ENCODE measurements at regions not wholly inside any gene's neighbourhood (a gene's known extent, or its start where the extent isn't known, plus 50 kb on each side); places are given as distances from the start of the nearest gene placed in this dataset.
A peak's percentile ranks its signal among the peaks of the same experiment; 100 is the strongest.
"Not testable (repeated sequence)": the region's sequence is repeated elsewhere in the genome, so short reads cannot be mapped to it uniquely, and the experiment has no call there.

- intact Hi-C loops (cut with DNase I): no loop called here
- DNase-seq: no peak
These were observed 1066.0 kb upstream of the CELF2 start for GRCh38 chr10:9951481-9952257.

- DNase-seq: no peak
- intact Hi-C loops (cut with DNase I): no loop called here
These were observed 1060.3 kb upstream of the CELF2 start for GRCh38 chr10:9957351-9957750.

- intact Hi-C loops (cut with DNase I): not testable (repeated sequence)
These were observed 1059.8 kb upstream of the CELF2 start for GRCh38 chr10:9957876-9958275.

GRCh38 chr10:9965341-9965740 is 1052.3 kb upstream of the CELF2 start:
- intact Hi-C loops (cut with DNase I): no loop called here
- DNase-seq: no peak

More at GRCh38 chr10:9957876-9958275, 1059.8 kb upstream of the CELF2 start:
- DNase-seq: not testable (repeated sequence)

GRCh38 chr10:9986786-9987185 is 1030.9 kb upstream of the CELF2 start:
- intact Hi-C loops (cut with DNase I): no loop called here
- DNase-seq: no peak

- no peak for DNase-seq
- intact Hi-C loops (cut with DNase I): no loop called here
These were observed 1030.5 kb upstream of the CELF2 start for GRCh38 chr10:9987197-9987596.

- DNase-seq: peak in 3 of 10 donors; percentile 17 to 65 (median 64)
- intact Hi-C loops (cut with DNase I): no loop called here
These were observed 1025.0 kb upstream of the CELF2 start for GRCh38 chr10:9992661-9993060.

- intact Hi-C loops (cut with DNase I): no loop called here
- DNase-seq: no peak
These were observed 1023.5 kb upstream of the CELF2 start for GRCh38 chr10:9994131-9994530.

GRCh38 chr10:9999627-10000026 is 1018.0 kb upstream of the CELF2 start:
- intact Hi-C loops (cut with DNase I): no loop called here
- peak in 4 of 10 donors; percentile 11 to 64 (median 40) for DNase-seq

GRCh38 chr10:10007957-10008356 is 1009.7 kb upstream of the CELF2 start:
- DNase-seq: peak in 6 of 10 donors; percentile 14 to 91 (median 55)
- intact Hi-C loops (cut with DNase I): no loop called here

- no peak for DNase-seq
- intact Hi-C loops (cut with DNase I): no loop called here
These were observed 1007.3 kb upstream of the CELF2 start for GRCh38 chr10:10010397-10010796.

GRCh38 chr10:10014846-10015245 is 1002.8 kb upstream of the CELF2 start:
- DNase-seq: no peak
- intact Hi-C loops (cut with DNase I): no loop called here

- intact Hi-C loops (cut with DNase I): no loop called here
- DNase-seq: no peak
These were observed 1000.0 kb upstream of the CELF2 start for GRCh38 chr10:10017716-10018115.

GRCh38 chr10:10020945-10021344 is 996.7 kb upstream of the CELF2 start:
- DNase-seq: no peak
- intact Hi-C loops (cut with DNase I): no loop called here

- DNase-seq: no peak
- intact Hi-C loops (cut with DNase I): no loop called here
These were observed 984.7 kb upstream of the CELF2 start for GRCh38 chr10:10032991-10033390.

GRCh38 chr10:10038348-10038747 is 979.3 kb upstream of the CELF2 start:
- intact Hi-C loops (cut with DNase I): no loop called here
- DNase-seq: no peak

GRCh38 chr10:10039595-10039994 is 978.1 kb upstream of the CELF2 start:
- DNase-seq: no peak

GRCh38 chr10:10043083-10043482 is 974.6 kb upstream of the CELF2 start:
- no peak for DNase-seq
- intact Hi-C loops (cut with DNase I): no loop called here

More at GRCh38 chr10:10039595-10039994, 978.1 kb upstream of the CELF2 start:
- intact Hi-C loops (cut with DNase I): no loop called here

- intact Hi-C loops (cut with DNase I): no loop called here
- DNase-seq: peak in 2 of 10 donors; percentile 62 to 64
These were observed 972.5 kb upstream of the CELF2 start for GRCh38 chr10:10044922-10045764.

GRCh38 chr10:10045765-10046028 is 972.0 kb upstream of the CELF2 start:
- peak in 1 of 10 donors; percentile 56 for DNase-seq

GRCh38 chr10:10047426-10047825 is 970.2 kb upstream of the CELF2 start:
- DNase-seq: no peak
- intact Hi-C loops (cut with DNase I): no loop called here

More at GRCh38 chr10:10045765-10046028, 972.0 kb upstream of the CELF2 start:
- intact Hi-C loops (cut with DNase I): no loop called here

- DNase-seq: peak in 2 of 10 donors; percentile 63 to 72
- intact Hi-C loops (cut with DNase I): no loop called here
These were observed 964.6 kb upstream of the CELF2 start for GRCh38 chr10:10053051-10053450.

Measured in posterior cingulate gyrus (tissue), 11 donors.